Adrenal gland (tissue), 5 donors: ENCODE measurements at regions not wholly inside any gene's neighbourhood (a gene's known extent, or its start where the extent isn't known, plus 50 kb on each side); places are given as distances from the start of the nearest gene placed in this dataset.

Experiments used
- POLR2A ChIP-seq, 2 donors: fragments of 450-650 bp; IDR thresholded peaks; one replicate each; pipeline ENCODE4 v1.6.1; 2017; ENCODE audit warnings: antibody characterized with exemption in 2 of 2, mild to moderate bottlenecking in 2 of 2, moderate library complexity in 1 of 2
- TF ChIP-seq, protein P1 (sequence below), 6 experiments: fragments of 450-650 bp in 4 of 6; fragments of 200-600 bp in 2 of 6; sonication (generic) in 1 of 6; IDR thresholded peaks; 1 replicate in 5 of 6; 2 replicates in 1 of 6; pipeline versions ENCODE4 v1.5.1 to v1.8.0; 2016 to 2021; ENCODE audit warnings: antibody characterized with exemption in 6 of 6, mild to moderate bottlenecking in 2 of 6, moderate library complexity in 1 of 6
- donor health status: DM: no; HTN: no; CAD: no.

DNA sequence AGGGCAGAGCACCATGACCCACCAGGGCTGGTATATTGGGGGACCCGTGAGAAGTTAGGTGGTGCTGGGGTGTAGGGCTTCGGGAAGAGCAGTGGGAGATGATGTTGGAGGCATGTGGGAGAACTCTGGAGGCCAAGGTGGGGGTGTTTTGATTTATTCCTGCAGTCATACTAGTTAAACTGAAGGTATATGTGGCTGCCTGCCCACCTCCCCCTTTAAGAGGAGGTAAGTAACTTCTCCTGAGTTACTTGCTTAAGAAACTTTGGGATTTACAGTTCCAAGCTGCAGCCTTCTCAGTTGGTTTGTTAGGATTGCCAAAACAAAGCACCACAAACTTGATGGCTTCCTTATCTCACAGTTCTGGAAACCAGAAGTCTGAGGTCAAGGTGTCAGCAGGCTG is 73.1 kb upstream of the AGBL1 start:
- TF ChIP-seq, protein P1, sequence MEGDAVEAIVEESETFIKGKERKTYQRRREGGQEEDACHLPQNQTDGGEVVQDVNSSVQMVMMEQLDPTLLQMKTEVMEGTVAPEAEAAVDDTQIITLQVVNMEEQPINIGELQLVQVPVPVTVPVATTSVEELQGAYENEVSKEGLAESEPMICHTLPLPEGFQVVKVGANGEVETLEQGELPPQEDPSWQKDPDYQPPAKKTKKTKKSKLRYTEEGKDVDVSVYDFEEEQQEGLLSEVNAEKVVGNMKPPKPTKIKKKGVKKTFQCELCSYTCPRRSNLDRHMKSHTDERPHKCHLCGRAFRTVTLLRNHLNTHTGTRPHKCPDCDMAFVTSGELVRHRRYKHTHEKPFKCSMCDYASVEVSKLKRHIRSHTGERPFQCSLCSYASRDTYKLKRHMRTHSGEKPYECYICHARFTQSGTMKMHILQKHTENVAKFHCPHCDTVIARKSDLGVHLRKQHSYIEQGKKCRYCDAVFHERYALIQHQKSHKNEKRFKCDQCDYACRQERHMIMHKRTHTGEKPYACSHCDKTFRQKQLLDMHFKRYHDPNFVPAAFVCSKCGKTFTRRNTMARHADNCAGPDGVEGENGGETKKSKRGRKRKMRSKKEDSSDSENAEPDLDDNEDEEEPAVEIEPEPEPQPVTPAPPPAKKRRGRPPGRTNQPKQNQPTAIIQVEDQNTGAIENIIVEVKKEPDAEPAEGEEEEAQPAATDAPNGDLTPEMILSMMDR (IDR thresholded peaks at IDR 0.05): no peak
- TF ChIP-seq POLR2A (IDR thresholded peaks at IDR 0.05): no peak
